ENCODE measurements at regions not wholly inside any gene's neighbourhood (a gene's known extent, or its start where the extent isn't known, plus 50 kb on each side); places are given as distances from the start of the nearest gene placed in this dataset.

- TF ChIP-seq, protein P1, sequence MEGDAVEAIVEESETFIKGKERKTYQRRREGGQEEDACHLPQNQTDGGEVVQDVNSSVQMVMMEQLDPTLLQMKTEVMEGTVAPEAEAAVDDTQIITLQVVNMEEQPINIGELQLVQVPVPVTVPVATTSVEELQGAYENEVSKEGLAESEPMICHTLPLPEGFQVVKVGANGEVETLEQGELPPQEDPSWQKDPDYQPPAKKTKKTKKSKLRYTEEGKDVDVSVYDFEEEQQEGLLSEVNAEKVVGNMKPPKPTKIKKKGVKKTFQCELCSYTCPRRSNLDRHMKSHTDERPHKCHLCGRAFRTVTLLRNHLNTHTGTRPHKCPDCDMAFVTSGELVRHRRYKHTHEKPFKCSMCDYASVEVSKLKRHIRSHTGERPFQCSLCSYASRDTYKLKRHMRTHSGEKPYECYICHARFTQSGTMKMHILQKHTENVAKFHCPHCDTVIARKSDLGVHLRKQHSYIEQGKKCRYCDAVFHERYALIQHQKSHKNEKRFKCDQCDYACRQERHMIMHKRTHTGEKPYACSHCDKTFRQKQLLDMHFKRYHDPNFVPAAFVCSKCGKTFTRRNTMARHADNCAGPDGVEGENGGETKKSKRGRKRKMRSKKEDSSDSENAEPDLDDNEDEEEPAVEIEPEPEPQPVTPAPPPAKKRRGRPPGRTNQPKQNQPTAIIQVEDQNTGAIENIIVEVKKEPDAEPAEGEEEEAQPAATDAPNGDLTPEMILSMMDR (IDR thresholded peaks at IDR 0.05; ENCODE audit: low read length), result no peak
- TF ChIP-seq EZH2 (IDR thresholded peaks at IDR 0.05; ENCODE audit: borderline replicate concordance, low read length), result no peak
Measured at GRCh38 chr3:38970851-38971638, 80.7 kb downstream of the SCN11A start.

Measured in OCI-LY1 (cell line).